CD14-positive monocyte (primary cell): ENCODE measurements at regions not wholly inside any gene's neighbourhood (a gene's known extent, or its start where the extent isn't known, plus 50 kb on each side); places are given as distances from the start of the nearest gene placed in this dataset.

Source experiments
- DNase-seq, 3 donors: peaks; one replicate each; pipeline ENCODE4 v3.0.0-alpha.2; 2011 to 2022
- H2AFZ ChIP-seq: 2 replicates; pipeline ENCODE4 v1.6.0; 2012; ENCODE audit warnings: mild to moderate bottlenecking, low read depth, low read length, inconsistent platforms; ENCODE audit not compliant: insufficient read depth, poor library complexity, severe bottlenecking
- H3K27ac ChIP-seq, 2 donors: 1 replicate in 1 of 2; 2 replicates in 1 of 2; pipeline ENCODE4 v1.5.1; 2012 to 2013; ENCODE audit warnings: low read length in 2 of 2, control low read depth in 1 of 2, inconsistent platforms in 1 of 2, low read depth in 1 of 2, mild to moderate bottlenecking in 1 of 2
- H3K27me3 ChIP-seq, 2 donors: one replicate each; pipeline versions ENCODE4 v1.6.0 to v1.6.1; 2011 to 2013; ENCODE audit warnings: low read length in 2 of 2; ENCODE audit not compliant: control insufficient read depth in 2 of 2, insufficient read depth in 2 of 2
- H3K36me3 ChIP-seq, 2 donors: replicated peaks in 1 of 2; 1 replicate in 1 of 2; 2 replicates in 1 of 2; pipeline versions ENCODE4 v1.5.1 to v1.6.1; 2012 to 2013; ENCODE audit warnings: low read length in 2 of 2, control low read depth in 1 of 2, inconsistent platforms in 1 of 2, mild to moderate bottlenecking in 1 of 2; ENCODE audit not compliant: insufficient read depth in 2 of 2, control insufficient read depth in 1 of 2
- H3K4me1 ChIP-seq, 2 donors: 1 replicate in 1 of 2; 2 replicates in 1 of 2; pipeline versions ENCODE4 v1.5.1 to v1.6.1; 2012 to 2013; ENCODE audit warnings: low read length in 2 of 2, control low read depth in 1 of 2, inconsistent platforms in 1 of 2, mild to moderate bottlenecking in 1 of 2, moderate library complexity in 1 of 2; ENCODE audit not compliant: insufficient read depth in 2 of 2, control insufficient read depth in 1 of 2
- H3K4me2 ChIP-seq: replicated peaks from 2 replicates; pipeline ENCODE3; 2012; ENCODE audit warnings: low read length, moderate library complexity, mild to moderate bottlenecking; ENCODE audit not compliant: poor library complexity, severe bottlenecking; ENCODE audit errors: extremely low read depth
- H3K4me3 ChIP-seq, 3 experiments: fragments of 200-600 bp in 1 of 3; sonication (generic) in 1 of 3; replicated peaks in 1 of 3; 1 replicate in 2 of 3; 2 replicates in 1 of 3; pipeline ENCODE4 v1.5.1; 2011 to 2013; ENCODE audit warnings: low read length in 3 of 3, mild to moderate bottlenecking in 3 of 3, control low read depth in 2 of 3, low read depth in 2 of 3, inconsistent platforms in 1 of 3, moderate library complexity in 1 of 3
- H3K79me2 ChIP-seq: 2 replicates; pipeline ENCODE4 v1.6.0; 2012; ENCODE audit warnings: mild to moderate bottlenecking, control low read depth, inconsistent platforms, low read length, moderate library complexity; ENCODE audit not compliant: insufficient read depth
- H3K9ac ChIP-seq: 2 replicates; pipeline ENCODE4 v1.6.0; 2017; ENCODE audit warnings: low read length, mild to moderate bottlenecking; ENCODE audit not compliant: insufficient read depth, poor library complexity, severe bottlenecking
- H3K9me3 ChIP-seq, 2 donors: replicated peaks in 1 of 2; 1 replicate in 1 of 2; 2 replicates in 1 of 2; pipeline versions ENCODE4 v1.5.1 to v1.6.1; 2012 to 2013; ENCODE audit warnings: low read length in 2 of 2, control low read depth in 1 of 2; ENCODE audit not compliant: control insufficient read depth in 1 of 2, insufficient read depth in 1 of 2
- H4K20me1 ChIP-seq: 2 replicates; pipeline ENCODE4 v1.6.0; 2012; ENCODE audit warnings: mild to moderate bottlenecking, low read length, control low read depth, moderate library complexity; ENCODE audit not compliant: insufficient read depth
- H3K27ac Mint-ChIP-seq, 7 donors: one replicate each; pipeline ENCODE4 v1.8.0; 2020; ENCODE audit warnings: mild to moderate bottlenecking in 7 of 7, mixed read lengths in 7 of 7, moderate library complexity in 6 of 7, inconsistent platforms in 2 of 7
- H3K27me3 Mint-ChIP-seq, 3 donors: one replicate each; pipeline ENCODE4 v1.8.0; 2021 to 2022; ENCODE audit warnings: low read depth in 3 of 3, mild to moderate bottlenecking in 3 of 3, mixed read lengths in 3 of 3, moderate library complexity in 3 of 3, inconsistent platforms in 1 of 3
- H3K36me3 Mint-ChIP-seq, 2 donors: one replicate each; pipeline ENCODE4 v1.8.0; 2020; ENCODE audit warnings: mixed read lengths in 2 of 2, inconsistent platforms in 1 of 2, mild to moderate bottlenecking in 1 of 2
- H3K4me1 Mint-ChIP-seq: one replicate; pipeline ENCODE4 v1.8.0; 2020; ENCODE audit warnings: mild to moderate bottlenecking, mixed read lengths
- H3K4me3 Mint-ChIP-seq, 2 donors: one replicate each; pipeline ENCODE4 v1.8.0; 2020; ENCODE audit warnings: mild to moderate bottlenecking in 2 of 2, mixed read lengths in 2 of 2, moderate library complexity in 1 of 2
- H3K9me3 Mint-ChIP-seq, 7 donors: one replicate each; pipeline ENCODE4 v1.8.0; 2020 to 2022; ENCODE audit warnings: mixed read lengths in 7 of 7, mild to moderate bottlenecking in 6 of 7, moderate library complexity in 6 of 7, inconsistent platforms in 2 of 7
- WGBS: methylation state at CpG from one replicate; pipeline ENCODE4 v1.1.5; 2013; ENCODE audit warnings: missing lambda C conversion rate; ENCODE audit not compliant: insufficient coverage; 5-methylcytosine and 5-hydroxymethylcytosine counted together
- intact Hi-C, 2 donors: fragments of 100-400 bp; cut with micrococcal nuclease; formaldehyde crosslinking; loops; one replicate each; pipeline versions ENCODE4 v1.15.0 to v1.15.1; 2023
- TF ChIP-seq, protein P1 (sequence below): fragments of 200-600 bp; IDR thresholded peaks from one replicate; pipeline ENCODE4 v1.8.0; 2022; ENCODE audit warnings: antibody characterized with exemption, mild to moderate bottlenecking

DNA sequence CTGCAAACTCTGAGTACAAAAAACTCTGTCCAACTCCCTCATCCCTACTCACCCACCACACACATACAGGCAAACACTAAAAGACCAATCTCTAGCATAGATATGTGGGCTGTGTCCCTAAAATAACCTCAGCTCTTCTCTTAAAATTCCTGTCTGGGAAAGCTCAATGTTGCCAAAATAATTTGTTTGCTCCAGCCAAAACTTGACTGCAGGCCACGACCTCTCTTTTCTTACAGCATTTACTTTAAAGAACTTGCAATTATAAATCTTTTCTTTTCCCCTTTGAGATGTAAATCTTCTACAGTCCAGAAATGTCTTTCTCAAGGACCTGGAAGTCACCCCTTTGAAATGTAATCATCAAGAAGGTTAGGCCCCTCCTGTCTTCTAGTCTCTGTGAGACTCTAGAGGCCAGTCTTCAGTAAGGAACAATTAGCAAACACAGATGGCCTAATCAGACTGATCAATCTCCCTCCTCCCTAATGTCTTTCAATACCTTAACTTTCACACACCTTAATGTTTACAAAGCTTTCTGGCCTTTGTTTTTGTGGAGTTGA, 483.6 kb upstream of the RGS18 start:
- Histone ChIP-seq H3K4me3 (no peak overlapping the region), H3K27me3 (no peaks in the 10 kb centered on the region), H2AFZ (no peak overlapping the region), H3K79me2 (no peaks in the 10 kb centered on the region), H3K4me2 (no peak overlapping the region), H3K27ac (no peak overlapping the region), H3K9ac (no peak overlapping the region), H4K20me1 (no peaks in the 10 kb centered on the region), H3K4me1 (no peaks in the 10 kb centered on the region), H3K36me3 (no peaks in the 10 kb centered on the region), H3K9me3 (no peaks in the 10 kb centered on the region)
- H3K36me3 Mint-ChIP-seq: no peaks in the 10 kb centered on the region
- no peak overlapping the region for H3K27ac Mint-ChIP-seq
- WGBS: 88% methylated on average over 1 of the region's 1 CpG
- H3K4me1 Mint-ChIP-seq: no peaks in the 10 kb centered on the region
- DNase-seq: no peak
- intact Hi-C loops: no loop called here
- peaks cover 0 to 4% (median 2%) of the 10 kb centered on the region in 7 donors for H3K9me3 Mint-ChIP-seq
- no peaks in the 10 kb centered on the region for H3K27me3 Mint-ChIP-seq
- no peak overlapping the region for H3K4me3 Mint-ChIP-seq
- TF ChIP-seq, protein P1, sequence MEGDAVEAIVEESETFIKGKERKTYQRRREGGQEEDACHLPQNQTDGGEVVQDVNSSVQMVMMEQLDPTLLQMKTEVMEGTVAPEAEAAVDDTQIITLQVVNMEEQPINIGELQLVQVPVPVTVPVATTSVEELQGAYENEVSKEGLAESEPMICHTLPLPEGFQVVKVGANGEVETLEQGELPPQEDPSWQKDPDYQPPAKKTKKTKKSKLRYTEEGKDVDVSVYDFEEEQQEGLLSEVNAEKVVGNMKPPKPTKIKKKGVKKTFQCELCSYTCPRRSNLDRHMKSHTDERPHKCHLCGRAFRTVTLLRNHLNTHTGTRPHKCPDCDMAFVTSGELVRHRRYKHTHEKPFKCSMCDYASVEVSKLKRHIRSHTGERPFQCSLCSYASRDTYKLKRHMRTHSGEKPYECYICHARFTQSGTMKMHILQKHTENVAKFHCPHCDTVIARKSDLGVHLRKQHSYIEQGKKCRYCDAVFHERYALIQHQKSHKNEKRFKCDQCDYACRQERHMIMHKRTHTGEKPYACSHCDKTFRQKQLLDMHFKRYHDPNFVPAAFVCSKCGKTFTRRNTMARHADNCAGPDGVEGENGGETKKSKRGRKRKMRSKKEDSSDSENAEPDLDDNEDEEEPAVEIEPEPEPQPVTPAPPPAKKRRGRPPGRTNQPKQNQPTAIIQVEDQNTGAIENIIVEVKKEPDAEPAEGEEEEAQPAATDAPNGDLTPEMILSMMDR: no peak

DNA sequence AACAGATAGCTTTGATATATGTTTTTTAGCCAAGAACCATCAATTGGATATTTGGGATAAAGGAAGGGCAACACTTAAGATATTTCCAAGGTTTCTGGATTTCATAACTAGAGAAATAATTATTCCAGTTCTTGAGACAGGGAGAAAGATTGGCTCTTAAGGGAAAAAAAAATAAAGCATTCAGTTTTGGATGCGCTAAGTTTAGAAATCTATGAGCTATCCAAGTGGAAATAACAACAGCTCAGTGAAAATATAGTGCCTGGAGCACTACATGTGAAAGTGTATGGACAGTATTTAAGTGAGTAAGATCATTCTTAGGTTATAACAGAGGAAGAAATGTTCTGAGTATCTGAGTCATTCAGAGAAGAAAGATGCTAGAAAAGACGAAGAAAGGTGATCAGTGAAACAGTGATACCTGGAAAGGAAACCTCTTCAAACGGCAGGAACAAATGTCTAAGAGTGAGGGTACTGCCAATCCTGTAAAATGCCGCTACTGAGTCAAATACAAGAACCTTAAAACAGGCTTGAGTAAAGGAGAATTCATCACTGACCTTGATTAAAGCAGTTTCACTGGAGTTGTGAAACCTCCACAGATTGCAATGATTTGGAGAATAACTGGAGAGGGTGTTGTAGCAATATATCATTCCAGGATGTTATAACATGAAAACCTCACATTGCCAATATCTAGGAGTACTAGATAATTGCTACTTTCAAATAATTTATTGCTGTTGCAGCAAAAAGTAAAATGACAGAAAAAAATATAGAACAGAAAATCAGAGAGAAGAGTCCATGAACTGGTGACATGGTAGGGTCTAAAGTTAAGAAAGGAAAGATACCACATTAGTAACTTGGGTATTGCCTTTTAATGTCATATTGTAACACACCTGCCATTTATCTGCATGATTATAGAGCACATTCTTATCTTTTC, 482.1 kb upstream of the RGS18 start:
- no peak overlapping the region for H3K4me3 ChIP-seq
- H3K27me3 ChIP-seq: no peaks in the 10 kb centered on the region
- intact Hi-C loops: no loop called here
- TF ChIP-seq, protein P1: no peak
- Mint-ChIP-seq H3K9me3 (peaks cover 0 to 7% (median 2%) of the 10 kb centered on the region in 7 donors), H3K27ac (no peak overlapping the region), H3K4me3 (no peak overlapping the region), H3K27me3 (no peaks in the 10 kb centered on the region), H3K36me3 (no peaks in the 10 kb centered on the region), H3K4me1 (no peaks in the 10 kb centered on the region)
- WGBS: 80% methylated on average over 3 of the region's 4 CpGs
- no peaks in the 10 kb centered on the region for H3K36me3 ChIP-seq
- H3K4me2 ChIP-seq: no peak overlapping the region
- H3K4me1 ChIP-seq: no peaks in the 10 kb centered on the region
- no peak overlapping the region for H3K9ac ChIP-seq
- DNase-seq: no peak
- no peaks in the 10 kb centered on the region for H4K20me1 ChIP-seq
- H3K27ac ChIP-seq: no peak overlapping the region
- no peak overlapping the region for H2AFZ ChIP-seq
- H3K9me3 ChIP-seq: no peaks in the 10 kb centered on the region
- no peaks in the 10 kb centered on the region for H3K79me2 ChIP-seq
